GM19395 (cell line): ENCODE measurements at regions not wholly inside any gene's neighbourhood (a gene's known extent, or its start where the extent isn't known, plus 50 kb on each side); places are given as distances from the start of the nearest gene placed in this dataset.

Experiments
- ATAC-seq: cut with Tn5 transposase; IDR thresholded peaks from one replicate; pipeline ENCODE4 v1.9.1; 2021; ENCODE audit warnings: mild to moderate bottlenecking, moderate library complexity; ENCODE audit not compliant: unreplicated experiment

- no peak for ATAC-seq
Observed at GRCh38 chr2:40773291-40773690, 321.4 kb upstream of the SLC8A1 start.

DNA sequence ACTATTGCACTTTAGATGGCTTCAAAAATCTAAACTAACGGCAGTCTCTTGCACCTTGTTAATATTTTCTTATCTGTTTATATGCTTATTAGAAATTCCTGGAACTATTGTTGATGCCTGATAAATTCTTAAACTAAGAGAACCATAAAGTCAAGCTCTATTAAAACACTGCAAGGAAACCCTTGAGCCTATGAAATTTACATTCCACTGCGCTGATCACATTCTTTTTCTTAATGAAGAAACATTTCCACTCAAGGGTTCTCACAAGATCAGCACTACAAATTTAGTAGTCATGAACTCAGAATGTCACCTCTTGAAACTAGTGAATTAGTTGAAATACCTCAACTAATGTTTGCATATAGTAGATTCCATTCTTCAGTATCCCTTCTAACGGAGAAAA, 331.8 kb upstream of the SLC8A1 start:
- ATAC-seq, result no peak

DNA sequence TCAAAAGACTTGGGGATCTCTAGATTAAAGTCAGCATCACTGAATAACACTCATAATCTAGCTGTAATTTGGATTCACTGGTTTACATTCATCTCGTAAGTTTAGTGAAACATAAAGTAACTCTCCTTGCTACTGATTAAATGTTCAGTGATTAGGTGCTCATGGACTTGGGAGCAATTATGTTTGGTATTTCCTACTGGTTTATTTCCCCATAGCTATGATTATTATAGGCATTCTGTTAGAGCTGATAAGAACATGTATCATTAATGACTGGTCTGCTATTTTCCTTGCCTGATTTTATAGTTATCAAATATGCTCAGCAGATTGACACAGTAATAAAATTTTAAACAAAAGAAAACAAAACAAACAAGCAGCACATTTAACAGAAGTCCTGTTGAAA, 334.7 kb upstream of the SLC8A1 start:
- ATAC-seq, result no peak

GRCh38 chr2:40797120-40797519, 345.2 kb upstream of the SLC8A1 start:
- ATAC-seq, result no peak

GRCh38 chr2:40803900-40804299, 352.0 kb upstream of the SLC8A1 start:
- no peak for ATAC-seq

- no peak for ATAC-seq
Observed at GRCh38 chr2:40809156-40809555, 357.3 kb upstream of the SLC8A1 start.

DNA sequence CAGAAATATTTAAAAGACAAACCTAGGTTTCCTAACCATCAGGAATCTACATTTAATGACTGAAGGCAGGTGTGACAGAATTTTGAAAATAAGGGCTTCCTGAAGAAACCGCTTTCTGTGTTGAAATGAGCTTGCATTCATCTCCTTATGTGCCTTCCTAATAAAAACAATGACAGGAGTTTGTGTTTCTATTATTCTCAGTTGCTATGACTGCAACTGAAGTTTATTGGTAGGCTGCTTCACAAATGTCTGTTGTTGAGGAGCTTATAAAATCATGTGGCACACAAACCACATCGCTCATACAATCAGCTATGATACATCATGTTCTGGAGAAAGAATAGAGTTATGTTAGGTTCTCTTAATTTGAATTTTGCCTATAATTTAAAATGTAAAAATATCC, 362.7 kb upstream of the SLC8A1 start:
- no peak for ATAC-seq

- ATAC-seq, result no peak
Observed at GRCh38 chr2:40820319-40820718, 368.4 kb upstream of the SLC8A1 start.

GRCh38 chr2:40823478-40823877, 371.6 kb upstream of the SLC8A1 start:
- no peak for ATAC-seq

DNA sequence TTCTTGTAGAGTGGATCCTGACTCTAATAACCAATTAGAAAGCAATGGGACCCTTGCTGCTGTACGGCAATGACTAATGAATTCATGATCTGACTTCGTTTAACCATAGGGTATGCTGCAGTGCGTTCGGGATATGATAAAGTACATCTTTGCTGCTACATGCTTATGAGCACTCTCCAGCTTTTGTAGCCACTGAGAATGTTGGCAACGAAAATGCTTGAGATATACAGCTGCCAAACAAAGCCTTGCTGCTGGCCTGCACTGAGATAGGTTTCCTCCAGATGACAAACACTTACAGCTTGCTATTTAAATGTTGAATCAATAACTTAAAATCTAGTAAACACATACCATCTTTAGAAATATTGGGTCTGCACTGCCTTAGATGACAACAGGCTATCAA, 372.4 kb upstream of the SLC8A1 start:
- no peak for ATAC-seq

GRCh38 chr2:40827392-40827791, 375.5 kb upstream of the SLC8A1 start:
- ATAC-seq, result no peak

- ATAC-seq, result no peak
Observed at GRCh38 chr2:40831321-40831873, 379.5 kb upstream of the SLC8A1 start.

GRCh38 chr2:40841856-40842255, 390.0 kb upstream of the SLC8A1 start:
- no peak for ATAC-seq

GRCh38 chr2:40844353-40845277, 392.7 kb upstream of the SLC8A1 start:
- no peak for ATAC-seq

DNA sequence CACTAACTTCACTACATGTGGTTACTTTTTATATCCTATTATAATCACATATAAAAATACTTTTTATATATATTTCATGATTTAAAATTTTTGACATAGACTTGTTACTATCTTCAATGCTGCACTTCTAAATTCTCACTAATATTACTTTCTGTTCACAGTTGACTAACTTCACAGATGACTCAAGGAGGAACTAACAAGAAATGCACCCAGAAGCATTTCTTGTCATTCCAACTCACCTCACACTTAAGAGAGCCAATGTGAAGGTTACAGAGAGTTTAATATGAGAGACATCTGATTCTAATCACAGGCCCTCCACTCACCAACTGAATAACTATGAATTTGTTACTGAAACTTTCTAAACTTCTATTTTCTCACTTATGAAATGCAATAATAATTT, 399.8 kb upstream of the SLC8A1 start:
- ATAC-seq, result no peak

- no peak for ATAC-seq
Observed at GRCh38 chr2:40859617-40860016, 407.7 kb upstream of the SLC8A1 start.

DNA sequence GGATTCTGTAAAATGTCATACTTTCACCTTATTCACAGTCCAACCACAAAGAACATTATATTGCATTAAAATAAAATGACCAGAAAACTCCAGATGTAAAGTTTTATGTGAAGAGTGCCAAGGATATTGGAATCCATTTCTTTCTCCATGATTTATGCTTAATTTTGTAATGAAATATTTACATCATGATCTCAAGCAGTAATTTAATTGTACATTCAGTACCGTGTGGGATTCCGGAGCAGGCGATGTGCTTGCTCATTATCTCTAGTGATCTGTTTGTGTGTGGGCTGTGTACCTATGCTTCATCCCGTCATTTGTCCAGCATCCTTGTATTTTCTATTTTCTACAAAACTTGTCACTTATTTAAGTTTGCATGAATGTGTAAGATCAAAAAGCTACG, 415.9 kb upstream of the SLC8A1 start:
- ATAC-seq, result no peak

DNA sequence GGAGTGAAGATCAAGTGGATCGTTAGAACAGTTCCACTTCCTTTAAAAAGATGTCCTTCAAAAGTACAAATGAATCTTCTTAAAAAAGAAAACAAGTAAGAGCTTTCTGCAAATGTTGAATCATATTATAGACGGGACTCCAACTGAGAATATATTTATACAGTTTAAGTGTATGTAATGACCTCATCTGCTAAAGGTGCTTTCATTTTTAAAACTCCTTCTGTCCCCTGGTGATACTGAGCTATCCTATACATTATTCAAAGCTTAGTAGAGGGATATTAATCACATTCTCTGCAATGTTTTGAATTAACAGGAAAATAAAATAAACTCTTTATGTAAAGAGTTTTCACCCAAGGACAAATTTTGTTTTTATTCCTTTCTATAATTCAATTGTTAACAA, 420.7 kb upstream of the SLC8A1 start:
- ATAC-seq, result no peak

- no peak for ATAC-seq
Observed at GRCh38 chr2:40874380-40874779, 422.5 kb upstream of the SLC8A1 start.

- no peak for ATAC-seq
Observed at GRCh38 chr2:40877734-40878288, 425.9 kb upstream of the SLC8A1 start.

- ATAC-seq, result no peak
Observed at GRCh38 chr2:40879305-40879704, 427.4 kb upstream of the SLC8A1 start.

DNA sequence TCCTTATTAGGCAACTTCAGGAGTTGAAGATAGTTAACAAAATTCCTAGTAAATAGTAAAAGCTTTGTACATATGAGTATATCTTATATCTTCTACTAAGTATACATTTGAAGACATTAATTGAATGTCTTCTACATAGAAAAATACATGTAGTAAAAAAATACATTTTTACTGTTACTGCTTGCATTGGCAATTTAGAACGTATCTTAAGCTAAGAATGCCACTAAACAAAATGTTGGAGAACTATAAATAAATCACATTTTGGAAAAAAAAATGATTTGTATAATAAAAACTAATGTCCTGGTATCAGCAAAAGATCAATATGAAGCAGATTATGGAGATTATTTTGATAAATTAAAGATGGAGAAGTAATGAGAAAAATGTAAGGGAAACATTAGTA, 434.2 kb upstream of the SLC8A1 start:
- ATAC-seq, result no peak
